Ovary (tissue), 3 donors: ENCODE measurements at regions not wholly inside any gene's neighbourhood (a gene's known extent, or its start where the extent isn't known, plus 50 kb on each side); places are given as distances from the start of the nearest gene placed in this dataset.

Source experiments
- CTCF ChIP-seq, 3 donors: fragments of 450-650 bp in 2 of 3; fragments of 200-600 bp in 1 of 3; IDR thresholded peaks; one replicate each; pipeline versions ENCODE4 v1.5.1 to v1.8.0; 2016 to 2022; ENCODE audit warnings: antibody characterized with exemption in 3 of 3, mild to moderate bottlenecking in 1 of 3
- EP300 ChIP-seq: sonication (generic); formaldehyde crosslinking; IDR thresholded peaks from one replicate; pipeline ENCODE4 v1.6.1; 2017; ENCODE audit warnings: antibody characterized with exemption
- donor health status: DM: no; HTN: no; CAD: no.

GRCh38 chr13:22837980-22838647 lies 342.7 kb upstream of the SGCG start:
- TF ChIP-seq EP300, result no peak
- TF ChIP-seq CTCF (IDR thresholded peaks at IDR 0.05), result no peak
